GM12878 (cell line): ENCODE measurements at regions not wholly inside any gene's neighbourhood (a gene's known extent, or its start where the extent isn't known, plus 50 kb on each side); places are given as distances from the start of the nearest gene placed in this dataset.

Source experiments
- ATAC-seq: fragments of 200-7000 bp; cut with Tn5 transposase; 3 replicates; pipeline ENCODE4 v1.9.1; 2020; ENCODE audit warnings: mild to moderate bottlenecking, moderate library complexity
- BruUV-seq: library from RNA; stranded (reverse); fragments of 400-500 nt; replicated peaks from 2 replicates; lab custom pipeline; 2021; lab: Mats Ljungman, UMichigan
- CTCF ChIA-PET: fragments of 300-600 bp; sonication (Branson Sonifier 250); formaldehyde crosslinking; extraction: SDS; loops from one replicate; lab custom pipeline; 2021; ENCODE audit warnings: inconsistent platforms; lab: Yijun Ruan, JAX
- POLR2A ChIA-PET: fragments of 350-600 bp; formaldehyde crosslinking; extraction: SDS; loops from one replicate; lab custom pipeline; 2021; ENCODE audit warnings: inconsistent platforms; lab: Charles Lee
- RAD21 ChIA-PET: fragments of 300-600 bp; sonication (Branson Sonifier 250); formaldehyde crosslinking; loops from one replicate; lab custom pipeline; 2023; ENCODE audit warnings: antibody characterized with exemption; ENCODE audit not compliant: unreplicated experiment; lab: Charles Lee
- SMC1A ChIA-PET: fragments of 300-600 bp; sonication (Branson Sonifier 250); formaldehyde crosslinking; loops from one replicate; lab custom pipeline; 2023; ENCODE audit not compliant: unreplicated experiment, uncharacterized antibody; lab: Charles Lee
- DNase-seq: peaks from one replicate; pipeline ENCODE4 v3.0.0-alpha.2; 2011; ENCODE audit warnings: low read depth, low spot score
- FAIRE-seq: peaks from 3 replicates; lab custom pipeline; 2011; peaks lifted over from hg19 to GRCh38; lab: Jason Lieb, UNC
- H2AFZ ChIP-seq: 2 replicates; pipeline ENCODE4 v1.6.0; 2011; ENCODE audit warnings: low read depth, low read length, control low read depth; ENCODE audit not compliant: control insufficient read depth
- H3K27ac ChIP-seq: 2 replicates; pipeline ENCODE4 v1.5.1; 2011; ENCODE audit warnings: control low read depth; ENCODE audit not compliant: control insufficient read depth, insufficient read depth
- H3K27me3 ChIP-seq, 2 experiments: replicated peaks in 1 of 2; 2 replicates each; pipeline versions ENCODE4 v1.6.0 to v1.6.1; 2011; ENCODE audit warnings: low read length in 1 of 2; ENCODE audit not compliant: control insufficient read depth in 2 of 2, insufficient read depth in 2 of 2
- H3K36me3 ChIP-seq, 2 experiments: 2 replicates each; pipeline ENCODE4 v1.5.1; 2011; ENCODE audit warnings: low read length in 1 of 2; ENCODE audit not compliant: control insufficient read depth in 2 of 2, insufficient read depth in 2 of 2
- H3K4me1 ChIP-seq: 2 replicates; pipeline ENCODE4 v1.6.1; 2011; ENCODE audit warnings: mild to moderate bottlenecking, low read length, moderate library complexity, mixed read lengths; ENCODE audit not compliant: control insufficient read depth, insufficient read depth
- H3K4me2 ChIP-seq: 2 replicates; pipeline ENCODE4 v1.6.0; 2011; ENCODE audit warnings: control low read depth; ENCODE audit not compliant: control insufficient read depth, insufficient read depth
- H3K4me3 ChIP-seq: fragments of 200-600 bp; sonication (generic); 2 replicates; pipeline ENCODE4 v1.5.1; 2016
- H3K79me2 ChIP-seq: 2 replicates; pipeline ENCODE4 v1.6.0; 2011; ENCODE audit warnings: low read length; ENCODE audit not compliant: control insufficient read depth, insufficient read depth
- H3K9ac ChIP-seq: 2 replicates; pipeline ENCODE4 v1.8.0; 2011; ENCODE audit warnings: low read length, control low read depth, mixed read lengths; ENCODE audit not compliant: control insufficient read depth, insufficient read depth
- H3K9me3 ChIP-seq: replicated peaks from 3 replicates; pipeline ENCODE4 v1.5.1; 2011; ENCODE audit warnings: mild to moderate bottlenecking, low read length; ENCODE audit not compliant: control insufficient read depth, insufficient read depth
- H4K20me1 ChIP-seq: 2 replicates; pipeline ENCODE4 v1.6.0; 2011; ENCODE audit not compliant: control insufficient read depth, insufficient read depth
- CBX3 ChIP-seq: fragments of 200-600 bp; sonication (generic); IDR thresholded peaks from 2 replicates; pipeline ENCODE4 v1.6.1; 2016; ENCODE audit warnings: low read depth, borderline replicate concordance
- CREB1 ChIP-seq: IDR thresholded peaks from 2 replicates; pipeline ENCODE4 v1.6.1; 2012; ENCODE audit warnings: low read depth, mild to moderate bottlenecking, inconsistent platforms
- EED ChIP-seq: sonication (generic); IDR thresholded peaks from 2 replicates; pipeline ENCODE4 v1.6.1; 2016; ENCODE audit warnings: antibody characterized with exemption, low read depth
- ESRRA ChIP-seq: IDR thresholded peaks from 2 replicates; pipeline ENCODE4 v1.6.1; 2012; ENCODE audit warnings: mild to moderate bottlenecking, low read length, improper control_type of control experiment
- MTA2 ChIP-seq: fragments of 450-650 bp; IDR thresholded peaks from 2 replicates; pipeline ENCODE4 v1.6.1; 2016; ENCODE audit warnings: low read depth, mild to moderate bottlenecking, moderate library complexity
- RB1 ChIP-seq: fragments of 450-650 bp; formaldehyde crosslinking; IDR thresholded peaks from 2 replicates; pipeline ENCODE4 v1.6.1; 2017; ENCODE audit warnings: mild to moderate bottlenecking, borderline replicate concordance
- RFX5 ChIP-seq: IDR thresholded peaks from 2 replicates; pipeline ENCODE4 v1.6.1; 2011; ENCODE audit warnings: low read depth, low read length, improper control_type of control experiment
- SIX5 ChIP-seq: IDR thresholded peaks from 2 replicates; pipeline ENCODE4 v1.6.1; 2011; ENCODE audit warnings: mild to moderate bottlenecking, low read depth, low read length, moderate library complexity; ENCODE audit not compliant: severe bottlenecking
- SMARCA5 ChIP-seq: fragments of 450-650 bp; IDR thresholded peaks from 2 replicates; pipeline ENCODE4 v1.6.1; 2017; ENCODE audit warnings: mild to moderate bottlenecking
- TCF12 ChIP-seq: IDR thresholded peaks from 2 replicates; pipeline ENCODE4 v1.6.1; 2011; ENCODE audit warnings: low read depth, mild to moderate bottlenecking, low read length
- ZNF217 ChIP-seq: fragments of 450-650 bp; IDR thresholded peaks from 2 replicates; pipeline ENCODE4 v1.6.1; 2017; ENCODE audit warnings: antibody characterized with exemption, mild to moderate bottlenecking
- WGBS: methylation state at CpG from one replicate; pipeline ENCODE4 v1.1.6; 2016; ENCODE audit warnings: low lambda C conversion rate; ENCODE audit not compliant: insufficient replicate concordance, insufficient coverage; ENCODE audit errors: missing lambda C conversion rate; 5-methylcytosine and 5-hydroxymethylcytosine counted together
- in situ Hi-C: fragments of 300-500 bp; cut with MboI; formaldehyde crosslinking; loops from 9 replicates; pipeline ENCODE4 v1.14.3; 2018; ENCODE audit warnings: mixed read lengths
- intact Hi-C: fragments of 100-400 bp; cut with micrococcal nuclease; formaldehyde crosslinking; loops from one replicate; pipeline ENCODE4 v1.14.2; 2022; ENCODE audit not compliant: unreplicated experiment
- TF ChIP-seq, protein P1 (sequence below): fragments of 450-650 bp; formaldehyde crosslinking; IDR thresholded peaks from 2 replicates; pipeline ENCODE4 v1.4.0; 2022; ENCODE audit warnings: mild to moderate bottlenecking, moderate library complexity
- TF ChIP-seq, protein P2 (sequence below): fragments of 450-650 bp; IDR thresholded peaks from 2 replicates; pipeline ENCODE4 v1.6.1; 2017; ENCODE audit warnings: mild to moderate bottlenecking
- TF ChIP-seq, protein P3 (sequence below): IDR thresholded peaks from 2 replicates; pipeline ENCODE4 v1.6.1; 2011; ENCODE audit warnings: borderline replicate concordance, low read depth, mild to moderate bottlenecking, moderate library complexity, low read length; ENCODE audit not compliant: insufficient read depth, poor library complexity, severe bottlenecking
- TF ChIP-seq, protein P4 (sequence below): fragments of 450-650 bp; IDR thresholded peaks from 2 replicates; pipeline ENCODE4 v1.6.1; 2018; ENCODE audit warnings: mild to moderate bottlenecking, low read depth, moderate library complexity; ENCODE audit not compliant: partially characterized antibody
- TF ChIP-seq, protein P5 (sequence below): IDR thresholded peaks from 2 replicates; pipeline ENCODE4 v1.6.1; 2011; ENCODE audit warnings: borderline replicate concordance, low read depth, mild to moderate bottlenecking, moderate library complexity, mixed read lengths, low read length; ENCODE audit not compliant: insufficient read depth; ENCODE audit errors: extremely low read length

DNA sequence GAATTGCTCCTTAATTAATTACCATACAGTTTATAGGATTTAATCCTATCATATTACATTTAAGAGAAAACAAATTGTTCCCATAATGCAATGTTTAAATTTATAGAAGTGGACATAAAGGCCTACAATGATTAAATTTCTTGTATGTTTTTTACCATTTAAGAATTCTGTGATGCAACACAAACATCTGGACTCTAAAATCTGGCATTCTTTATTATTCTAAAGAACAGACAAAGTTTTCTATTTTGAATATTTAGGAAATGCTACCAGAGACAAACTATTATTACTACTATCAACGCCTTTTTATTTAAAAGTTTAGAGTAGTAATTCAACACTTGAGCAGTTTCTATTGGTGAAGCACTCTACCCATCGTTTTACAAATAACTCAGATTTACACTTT, 535.1 kb downstream of the TMX3 start:
- Histone ChIP-seq H2AFZ (no peak overlapping the region), H3K9me3 (no peaks in the 10 kb centered on the region), H3K27ac (no peak overlapping the region), H3K36me3 (no peaks in the 10 kb centered on the region), H3K9ac (no peak overlapping the region), H3K4me2 (no peak overlapping the region), H4K20me1 (no peaks in the 10 kb centered on the region), H3K79me2 (no peaks in the 10 kb centered on the region), H3K27me3 (no peaks in the 10 kb centered on the region), H3K4me3 (no peak overlapping the region), H3K4me1 (no peaks in the 10 kb centered on the region)
- ChIA-PET SMC1A (no interaction called here), POLR2A (no interaction called here), RAD21 (no interaction called here), CTCF (no interaction called here)
- intact Hi-C loops = no loop called here
- DNase-seq = no peak
- ATAC-seq = no peak
- FAIRE-seq = no peak
- in situ Hi-C loops = no loop called here
- no TSS peak for BruUV-seq
- 11% methylated on average over 2 of the region's 2 CpGs for WGBS
- TF ChIP-seq, protein P1, sequence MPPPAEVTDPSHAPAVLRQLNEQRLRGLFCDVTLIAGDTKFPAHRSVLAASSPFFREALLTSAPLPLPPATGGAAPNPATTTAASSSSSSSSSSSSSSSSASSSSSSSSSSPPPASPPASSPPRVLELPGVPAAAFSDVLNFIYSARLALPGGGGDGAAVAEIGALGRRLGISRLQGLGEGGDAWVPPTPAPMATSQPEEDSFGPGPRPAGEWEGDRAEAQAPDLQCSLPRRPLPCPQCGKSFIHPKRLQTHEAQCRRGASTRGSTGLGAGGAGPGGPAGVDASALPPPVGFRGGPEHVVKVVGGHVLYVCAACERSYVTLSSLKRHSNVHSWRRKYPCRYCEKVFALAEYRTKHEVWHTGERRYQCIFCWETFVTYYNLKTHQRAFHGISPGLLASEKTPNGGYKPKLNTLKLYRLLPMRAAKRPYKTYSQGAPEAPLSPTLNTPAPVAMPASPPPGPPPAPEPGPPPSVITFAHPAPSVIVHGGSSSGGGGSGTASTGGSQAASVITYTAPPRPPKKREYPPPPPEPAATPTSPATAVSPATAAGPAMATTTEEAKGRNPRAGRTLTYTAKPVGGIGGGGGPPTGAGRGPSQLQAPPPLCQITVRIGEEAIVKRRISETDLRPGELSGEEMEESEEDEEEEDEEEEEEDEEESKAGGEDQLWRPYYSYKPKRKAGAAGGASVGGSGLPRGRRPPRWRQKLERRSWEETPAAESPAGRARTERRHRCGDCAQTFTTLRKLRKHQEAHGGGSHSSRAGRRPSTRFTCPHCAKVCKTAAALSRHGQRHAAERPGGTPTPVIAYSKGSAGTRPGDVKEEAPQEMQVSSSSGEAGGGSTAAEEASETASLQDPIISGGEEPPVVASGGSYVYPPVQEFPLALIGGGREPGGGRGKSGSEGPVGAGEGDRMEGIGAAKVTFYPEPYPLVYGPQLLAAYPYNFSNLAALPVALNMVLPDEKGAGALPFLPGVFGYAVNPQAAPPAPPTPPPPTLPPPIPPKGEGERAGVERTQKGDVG (CRISPR knock-in tag) = no peak
- no peak for TF ChIP-seq TCF12
- no peak for TF ChIP-seq SIX5
- TF ChIP-seq, protein P2, sequence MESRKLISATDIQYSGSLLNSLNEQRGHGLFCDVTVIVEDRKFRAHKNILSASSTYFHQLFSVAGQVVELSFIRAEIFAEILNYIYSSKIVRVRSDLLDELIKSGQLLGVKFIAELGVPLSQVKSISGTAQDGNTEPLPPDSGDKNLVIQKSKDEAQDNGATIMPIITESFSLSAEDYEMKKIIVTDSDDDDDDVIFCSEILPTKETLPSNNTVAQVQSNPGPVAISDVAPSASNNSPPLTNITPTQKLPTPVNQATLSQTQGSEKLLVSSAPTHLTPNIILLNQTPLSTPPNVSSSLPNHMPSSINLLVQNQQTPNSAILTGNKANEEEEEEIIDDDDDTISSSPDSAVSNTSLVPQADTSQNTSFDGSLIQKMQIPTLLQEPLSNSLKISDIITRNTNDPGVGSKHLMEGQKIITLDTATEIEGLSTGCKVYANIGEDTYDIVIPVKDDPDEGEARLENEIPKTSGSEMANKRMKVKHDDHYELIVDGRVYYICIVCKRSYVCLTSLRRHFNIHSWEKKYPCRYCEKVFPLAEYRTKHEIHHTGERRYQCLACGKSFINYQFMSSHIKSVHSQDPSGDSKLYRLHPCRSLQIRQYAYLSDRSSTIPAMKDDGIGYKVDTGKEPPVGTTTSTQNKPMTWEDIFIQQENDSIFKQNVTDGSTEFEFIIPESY = no peak
- TF ChIP-seq CBX3 = no peak
- no peak for TF ChIP-seq ZNF217
- TF ChIP-seq ESRRA = no peak
- TF ChIP-seq, protein P3, sequence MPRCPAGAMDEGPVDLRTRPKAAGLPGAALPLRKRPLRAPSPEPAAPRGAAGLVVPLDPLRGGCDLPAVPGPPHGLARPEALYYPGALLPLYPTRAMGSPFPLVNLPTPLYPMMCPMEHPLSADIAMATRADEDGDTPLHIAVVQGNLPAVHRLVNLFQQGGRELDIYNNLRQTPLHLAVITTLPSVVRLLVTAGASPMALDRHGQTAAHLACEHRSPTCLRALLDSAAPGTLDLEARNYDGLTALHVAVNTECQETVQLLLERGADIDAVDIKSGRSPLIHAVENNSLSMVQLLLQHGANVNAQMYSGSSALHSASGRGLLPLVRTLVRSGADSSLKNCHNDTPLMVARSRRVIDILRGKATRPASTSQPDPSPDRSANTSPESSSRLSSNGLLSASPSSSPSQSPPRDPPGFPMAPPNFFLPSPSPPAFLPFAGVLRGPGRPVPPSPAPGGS = no peak
- TF ChIP-seq, protein P4, sequence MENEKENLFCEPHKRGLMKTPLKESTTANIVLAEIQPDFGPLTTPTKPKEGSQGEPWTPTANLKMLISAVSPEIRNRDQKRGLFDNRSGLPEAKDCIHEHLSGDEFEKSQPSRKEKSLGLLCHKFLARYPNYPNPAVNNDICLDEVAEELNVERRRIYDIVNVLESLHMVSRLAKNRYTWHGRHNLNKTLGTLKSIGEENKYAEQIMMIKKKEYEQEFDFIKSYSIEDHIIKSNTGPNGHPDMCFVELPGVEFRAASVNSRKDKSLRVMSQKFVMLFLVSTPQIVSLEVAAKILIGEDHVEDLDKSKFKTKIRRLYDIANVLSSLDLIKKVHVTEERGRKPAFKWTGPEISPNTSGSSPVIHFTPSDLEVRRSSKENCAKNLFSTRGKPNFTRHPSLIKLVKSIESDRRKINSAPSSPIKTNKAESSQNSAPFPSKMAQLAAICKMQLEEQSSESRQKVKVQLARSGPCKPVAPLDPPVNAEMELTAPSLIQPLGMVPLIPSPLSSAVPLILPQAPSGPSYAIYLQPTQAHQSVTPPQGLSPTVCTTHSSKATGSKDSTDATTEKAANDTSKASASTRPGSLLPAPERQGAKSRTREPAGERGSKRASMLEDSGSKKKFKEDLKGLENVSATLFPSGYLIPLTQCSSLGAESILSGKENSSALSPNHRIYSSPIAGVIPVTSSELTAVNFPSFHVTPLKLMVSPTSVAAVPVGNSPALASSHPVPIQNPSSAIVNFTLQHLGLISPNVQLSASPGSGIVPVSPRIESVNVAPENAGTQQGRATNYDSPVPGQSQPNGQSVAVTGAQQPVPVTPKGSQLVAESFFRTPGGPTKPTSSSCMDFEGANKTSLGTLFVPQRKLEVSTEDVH = no peak
- TF ChIP-seq EED = no peak
- no peak for TF ChIP-seq RB1
- no peak for TF ChIP-seq SMARCA5
- TF ChIP-seq MTA2 = no peak
- TF ChIP-seq CREB1 = no peak
- TF ChIP-seq, protein P5, sequence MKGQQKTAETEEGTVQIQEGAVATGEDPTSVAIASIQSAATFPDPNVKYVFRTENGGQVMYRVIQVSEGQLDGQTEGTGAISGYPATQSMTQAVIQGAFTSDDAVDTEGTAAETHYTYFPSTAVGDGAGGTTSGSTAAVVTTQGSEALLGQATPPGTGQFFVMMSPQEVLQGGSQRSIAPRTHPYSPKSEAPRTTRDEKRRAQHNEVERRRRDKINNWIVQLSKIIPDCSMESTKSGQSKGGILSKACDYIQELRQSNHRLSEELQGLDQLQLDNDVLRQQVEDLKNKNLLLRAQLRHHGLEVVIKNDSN = no peak
- TF ChIP-seq RFX5 = no peak
